ENCODE measurements at regions not wholly inside any gene's neighbourhood (a gene's known extent, or its start where the extent isn't known, plus 50 kb on each side); places are given as distances from the start of the nearest gene placed in this dataset.

DNA sequence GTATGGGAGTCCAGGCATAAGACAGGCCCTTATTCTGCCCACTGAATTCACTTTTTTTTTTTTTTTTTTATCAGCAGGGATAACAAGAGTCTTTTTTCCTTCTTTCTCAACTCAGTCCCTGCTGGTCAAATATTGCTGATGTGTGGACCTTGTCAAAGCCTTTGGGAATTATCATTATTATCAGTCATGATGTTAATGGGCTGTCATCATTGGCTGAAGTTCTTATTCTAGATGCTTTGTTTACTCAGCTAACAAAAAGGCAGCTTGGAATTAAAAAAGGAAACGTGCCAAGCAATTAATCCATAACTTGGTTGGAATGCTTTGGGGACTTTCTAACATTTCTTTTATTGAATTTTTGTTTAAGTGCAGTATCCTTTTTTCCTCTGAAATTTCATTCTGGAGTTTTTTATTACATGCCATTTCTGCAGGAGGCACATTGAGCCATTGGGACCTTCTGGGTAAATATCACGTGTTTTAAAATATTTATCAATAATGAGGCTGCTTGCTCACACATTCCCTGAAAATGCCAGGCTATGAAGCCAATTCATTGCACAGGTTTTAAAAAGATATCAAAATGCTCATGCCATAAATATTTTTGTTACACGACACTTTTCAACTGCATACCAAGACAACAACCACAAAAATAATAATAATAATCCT lies 246.3 kb downstream of the TXNL1 start:
- no peak for TF ChIP-seq CTCF (IDR thresholded peaks at IDR 0.05; ENCODE audit: borderline replicate concordance, extremely low read depth, low read length, poor library complexity, severe bottlenecking)
- TF ChIP-seq EZH2 (IDR thresholded peaks at IDR 0.05; ENCODE audit: borderline replicate concordance, low read depth, low read length, severe bottlenecking) = no peak
